ENCODE measurements at regions not wholly inside any gene's neighbourhood (a gene's known extent, or its start where the extent isn't known, plus 50 kb on each side); places are given as distances from the start of the nearest gene placed in this dataset.

DNA sequence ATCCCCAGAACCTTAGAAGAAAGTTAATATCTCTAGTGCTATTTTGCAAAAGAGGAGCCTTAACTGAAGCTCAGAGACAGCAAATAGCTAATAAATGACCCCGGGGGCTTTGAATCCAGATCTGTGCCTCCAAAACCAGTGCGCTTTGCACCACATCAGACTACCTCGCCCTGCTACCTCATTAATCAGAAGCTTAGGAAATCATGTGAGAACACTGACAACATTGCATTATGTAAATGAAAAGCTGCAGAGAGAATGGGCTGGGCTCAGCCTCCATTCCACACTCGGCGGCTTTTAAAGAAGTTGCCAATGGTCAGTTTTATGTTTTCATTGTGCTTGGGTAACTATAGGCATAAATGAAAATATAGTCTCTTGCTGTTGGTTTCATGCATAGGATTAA is 54.0 kb upstream of the STMND1 start:
- no peak for DNase-seq (ENCODE audit: extremely low read depth, low read depth)
- no peak overlapping the region for H3K4me3 ChIP-seq (replicated peaks; ENCODE audit: low read depth, low read length)
- TF ChIP-seq, protein P1, sequence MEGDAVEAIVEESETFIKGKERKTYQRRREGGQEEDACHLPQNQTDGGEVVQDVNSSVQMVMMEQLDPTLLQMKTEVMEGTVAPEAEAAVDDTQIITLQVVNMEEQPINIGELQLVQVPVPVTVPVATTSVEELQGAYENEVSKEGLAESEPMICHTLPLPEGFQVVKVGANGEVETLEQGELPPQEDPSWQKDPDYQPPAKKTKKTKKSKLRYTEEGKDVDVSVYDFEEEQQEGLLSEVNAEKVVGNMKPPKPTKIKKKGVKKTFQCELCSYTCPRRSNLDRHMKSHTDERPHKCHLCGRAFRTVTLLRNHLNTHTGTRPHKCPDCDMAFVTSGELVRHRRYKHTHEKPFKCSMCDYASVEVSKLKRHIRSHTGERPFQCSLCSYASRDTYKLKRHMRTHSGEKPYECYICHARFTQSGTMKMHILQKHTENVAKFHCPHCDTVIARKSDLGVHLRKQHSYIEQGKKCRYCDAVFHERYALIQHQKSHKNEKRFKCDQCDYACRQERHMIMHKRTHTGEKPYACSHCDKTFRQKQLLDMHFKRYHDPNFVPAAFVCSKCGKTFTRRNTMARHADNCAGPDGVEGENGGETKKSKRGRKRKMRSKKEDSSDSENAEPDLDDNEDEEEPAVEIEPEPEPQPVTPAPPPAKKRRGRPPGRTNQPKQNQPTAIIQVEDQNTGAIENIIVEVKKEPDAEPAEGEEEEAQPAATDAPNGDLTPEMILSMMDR (IDR thresholded peaks at IDR 0.05; ENCODE audit: low read depth, low read length, missing control alignments): no peak

DNA sequence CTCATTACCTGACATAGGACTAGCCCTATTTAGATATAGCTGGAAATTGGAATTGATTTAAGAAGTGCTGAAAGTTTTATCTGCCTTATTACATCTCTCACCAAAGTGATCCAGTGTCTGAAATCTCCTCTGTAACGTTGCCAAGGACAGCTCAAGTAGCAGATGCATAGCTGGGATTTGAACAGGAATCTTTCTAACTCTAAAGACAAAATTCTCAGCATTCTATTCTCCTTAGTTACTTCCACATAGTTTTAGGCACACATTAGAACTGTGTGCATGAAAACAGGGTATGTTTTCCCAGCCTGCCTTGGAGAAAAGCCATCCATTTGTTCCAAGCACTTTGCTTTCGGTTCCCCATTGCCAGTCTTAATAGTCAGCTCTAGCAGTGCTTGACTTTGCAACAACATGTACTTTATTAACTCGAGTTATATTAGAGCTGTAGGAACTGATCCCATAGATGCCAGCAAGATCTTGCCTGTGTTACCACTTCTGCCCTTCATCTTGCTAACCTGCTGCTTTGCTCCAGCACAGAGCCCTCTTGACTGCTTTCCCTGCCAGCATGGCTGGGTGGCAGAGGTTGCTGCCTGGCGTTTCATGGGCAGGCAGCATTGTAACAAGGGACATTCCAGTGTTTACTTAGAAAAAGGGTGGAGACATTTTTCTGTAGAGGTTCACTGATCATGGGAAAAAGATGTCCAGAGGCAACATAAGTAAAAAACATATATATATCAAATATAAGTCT is 56.1 kb upstream of the STMND1 start:
- TF ChIP-seq, protein P1 (IDR thresholded peaks at IDR 0.05; ENCODE audit: low read depth, low read length, missing control alignments): no peak
- no peak overlapping the region for H3K4me3 ChIP-seq (replicated peaks; ENCODE audit: low read depth, low read length)
- DNase-seq (ENCODE audit: extremely low read depth, low read depth): peak; percentile 41

DNA sequence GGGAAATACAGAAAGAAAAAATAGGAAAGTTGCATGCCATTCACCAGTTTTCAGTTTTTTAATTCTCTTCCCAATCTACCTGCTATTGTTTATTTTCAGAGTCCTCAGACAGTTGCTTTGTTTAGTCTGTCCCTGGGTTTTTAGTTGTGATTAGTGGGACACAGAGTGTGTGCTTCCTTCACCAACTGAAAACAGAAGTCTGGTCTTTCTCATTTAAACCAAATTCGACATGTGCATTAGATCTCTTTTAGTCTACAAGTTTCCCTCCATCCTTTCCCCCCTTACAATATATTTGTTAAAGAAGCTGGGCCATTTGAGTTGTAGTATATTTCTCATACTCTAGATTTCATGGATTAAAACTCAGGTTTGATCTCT is 58.7 kb upstream of the STMND1 start:
- TF ChIP-seq, protein P1 (IDR thresholded peaks at IDR 0.05; ENCODE audit: low read depth, low read length, missing control alignments): no peak
- H3K4me3 ChIP-seq (replicated peaks; ENCODE audit: low read depth, low read length): no peak overlapping the region
- DNase-seq (ENCODE audit: extremely low read depth, low read depth): no peak

DNA sequence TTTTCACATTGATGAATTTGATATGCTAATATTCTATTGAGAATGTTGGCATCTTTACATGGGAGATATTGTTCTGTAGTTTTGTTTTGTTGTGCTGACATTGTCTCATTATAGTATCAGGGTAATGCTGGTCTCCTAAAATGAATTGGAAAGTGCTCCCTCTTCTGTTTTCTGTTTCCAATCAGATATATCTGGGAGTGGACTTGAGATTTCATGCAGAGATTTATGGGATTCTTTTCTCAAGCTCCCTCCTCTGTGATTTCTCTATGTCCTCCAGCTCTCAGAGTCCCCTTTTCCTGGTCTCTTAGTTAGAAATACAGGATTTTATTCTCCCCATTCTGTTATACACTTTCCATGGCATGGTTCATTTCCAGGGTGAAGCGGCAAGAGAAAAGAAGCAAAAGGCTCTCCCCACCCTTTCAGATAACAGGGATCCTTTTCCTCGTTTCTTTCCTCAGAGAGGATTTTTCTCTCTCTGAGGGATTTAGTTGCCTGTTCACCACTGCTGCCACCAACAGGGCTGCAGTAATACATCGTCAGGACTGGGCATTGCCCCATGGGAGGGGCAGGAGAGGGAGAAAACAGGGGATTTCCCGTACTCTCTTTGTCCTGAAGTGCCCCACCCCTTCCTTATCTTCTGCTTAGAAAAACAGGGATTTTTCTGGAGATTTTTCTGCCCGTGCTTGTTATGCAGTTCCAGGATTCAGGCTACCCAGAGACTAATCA is 59.3 kb upstream of the STMND1 start:
- DNase-seq (ENCODE audit: extremely low read depth, low read depth): peak; percentile 38
- TF ChIP-seq, protein P1 (IDR thresholded peaks at IDR 0.05; ENCODE audit: low read depth, low read length, missing control alignments): no peak
- no peak overlapping the region for H3K4me3 ChIP-seq (replicated peaks; ENCODE audit: low read depth, low read length)

DNA sequence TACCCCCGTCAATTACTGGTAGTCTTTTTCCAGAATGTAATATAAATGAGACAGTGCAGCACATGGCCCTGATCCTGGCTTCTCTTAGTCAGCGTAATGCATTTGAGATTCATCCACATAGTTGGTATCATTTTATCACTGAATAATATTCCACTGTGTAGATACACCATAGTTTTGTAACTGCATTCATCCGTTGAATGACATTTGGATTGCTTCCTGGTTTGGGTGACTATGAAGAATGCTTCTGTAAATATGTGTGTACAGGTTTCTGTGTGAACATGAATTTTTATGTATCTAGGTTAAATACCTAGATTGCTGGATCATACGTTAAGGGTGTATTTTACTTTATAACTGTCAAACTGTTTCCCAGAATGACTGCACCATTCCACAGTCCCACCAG is 62.6 kb upstream of the STMND1 start:
- TF ChIP-seq, protein P1 (IDR thresholded peaks at IDR 0.05; ENCODE audit: low read depth, low read length, missing control alignments): no peak

DNA sequence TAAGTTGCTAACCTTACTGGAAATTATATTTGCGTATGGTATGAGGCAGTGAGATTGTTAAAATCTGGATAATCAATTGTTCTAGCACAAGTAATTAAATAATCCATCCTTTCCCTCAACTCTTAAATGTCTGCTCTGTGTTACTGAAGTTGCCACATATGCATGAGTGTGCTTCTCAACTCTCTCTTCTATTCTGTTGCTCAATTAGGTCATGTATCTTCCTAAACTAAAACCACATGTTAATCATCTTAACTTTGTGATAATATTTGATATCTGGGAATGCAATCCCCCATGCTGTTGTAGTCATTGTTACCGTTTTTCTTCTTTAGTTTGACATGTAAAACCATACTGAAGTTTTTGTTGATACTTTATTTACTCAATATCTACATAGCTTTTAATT is 63.5 kb upstream of the STMND1 start:
- H3K4me3 ChIP-seq (replicated peaks; ENCODE audit: low read depth, low read length): no peak overlapping the region
- TF ChIP-seq, protein P1 (IDR thresholded peaks at IDR 0.05; ENCODE audit: low read depth, low read length, missing control alignments): no peak
- DNase-seq (ENCODE audit: extremely low read depth, low read depth): no peak

More for the DNA sequence above, 62.6 kb upstream of the STMND1 start:
- DNase-seq (ENCODE audit: extremely low read depth, low read depth): no peak
- no peak overlapping the region for H3K4me3 ChIP-seq (replicated peaks; ENCODE audit: low read depth, low read length)

Measured in HFF-Myc (cell line).